Coronary artery (tissue), 2 donors: ENCODE measurements at regions not wholly inside any gene's neighbourhood (a gene's known extent, or its start where the extent isn't known, plus 50 kb on each side); places are given as distances from the start of the nearest gene placed in this dataset.

Source experiments
- DNase-seq: peaks from one replicate; pipeline ENCODE4 v3.0.0-alpha.2; 2017; ENCODE audit warnings: low spot score
- H3K27ac ChIP-seq, 2 donors: fragments of 200-600 bp; sonication (generic); one replicate each; pipeline ENCODE4 v1.5.1; 2016 to 2019
- H3K4me3 ChIP-seq: fragments of 200-600 bp; sonication (generic); 2 replicates; pipeline ENCODE4 v1.5.1; 2016; ENCODE audit warnings: mild to moderate bottlenecking, moderate library complexity
- CTCF ChIP-seq: fragments of 200-600 bp; sonication (generic); IDR thresholded peaks from one replicate; pipeline ENCODE4 v1.5.1; 2019; ENCODE audit warnings: antibody characterized with exemption

DNA sequence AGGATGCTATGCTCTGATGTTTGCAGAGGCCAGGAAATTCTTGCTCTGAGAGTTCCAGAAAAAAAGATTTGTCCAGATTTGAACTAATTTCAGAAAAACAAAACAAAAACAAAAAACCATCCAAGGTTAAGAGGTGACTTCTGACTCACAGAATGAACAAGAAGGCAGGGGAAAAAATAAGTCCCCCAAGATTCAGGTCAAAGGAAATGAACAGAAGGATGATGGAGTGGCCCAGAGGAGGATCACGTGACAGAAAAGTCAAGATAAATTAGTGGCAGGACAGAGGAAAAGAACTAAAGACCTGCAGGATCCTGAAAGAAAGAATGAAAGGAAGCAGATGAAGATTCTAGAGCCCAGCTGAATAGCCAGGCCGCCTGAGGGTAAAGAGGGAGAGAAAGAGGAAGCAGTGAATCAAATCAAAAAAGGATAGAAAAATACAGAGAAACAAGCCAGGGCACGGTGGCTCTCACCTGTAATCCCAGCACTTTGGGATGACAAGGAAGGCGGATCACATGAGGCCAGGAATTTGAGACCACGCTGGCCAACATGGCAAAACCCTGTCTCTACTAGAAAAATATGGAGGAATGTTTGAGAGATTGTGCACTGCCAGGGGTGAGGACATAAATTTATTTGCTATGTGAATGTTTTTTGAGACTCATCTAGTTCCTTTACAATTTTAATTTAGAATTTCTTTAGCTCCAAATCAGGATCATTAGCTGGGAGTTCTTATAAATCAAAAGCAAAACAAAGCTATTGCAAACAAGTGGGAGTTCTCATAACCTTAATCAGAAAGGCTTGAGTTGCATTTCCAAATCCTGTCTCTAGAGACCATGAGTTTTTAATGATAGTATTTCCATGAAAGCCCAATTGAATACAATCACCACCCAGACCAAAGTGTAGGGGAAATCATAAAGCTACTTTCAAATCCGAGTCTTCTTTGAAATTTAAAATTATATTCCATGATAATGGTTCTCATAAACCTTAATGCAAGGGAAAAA, 217.1 kb upstream of the PLEKHG7 start:
- Histone ChIP-seq H3K4me3 (no peak overlapping the region), H3K27ac (peak overlapping the region in 1 of 2 donors; percentile 47)
- no peak for TF ChIP-seq CTCF
- DNase-seq = no peak

GRCh38 chr12:92482599-92482998, 220.2 kb upstream of the PLEKHG7 start:
- TF ChIP-seq CTCF = no peak
- no peak overlapping the region for H3K27ac ChIP-seq
- no peak overlapping the region for H3K4me3 ChIP-seq
- DNase-seq = no peak

GRCh38 chr12:92481066-92481465, 221.7 kb upstream of the PLEKHG7 start:
- H3K4me3 ChIP-seq = no peak overlapping the region
- no peak for DNase-seq
- no peak overlapping the region for H3K27ac ChIP-seq
- no peak for TF ChIP-seq CTCF

DNA sequence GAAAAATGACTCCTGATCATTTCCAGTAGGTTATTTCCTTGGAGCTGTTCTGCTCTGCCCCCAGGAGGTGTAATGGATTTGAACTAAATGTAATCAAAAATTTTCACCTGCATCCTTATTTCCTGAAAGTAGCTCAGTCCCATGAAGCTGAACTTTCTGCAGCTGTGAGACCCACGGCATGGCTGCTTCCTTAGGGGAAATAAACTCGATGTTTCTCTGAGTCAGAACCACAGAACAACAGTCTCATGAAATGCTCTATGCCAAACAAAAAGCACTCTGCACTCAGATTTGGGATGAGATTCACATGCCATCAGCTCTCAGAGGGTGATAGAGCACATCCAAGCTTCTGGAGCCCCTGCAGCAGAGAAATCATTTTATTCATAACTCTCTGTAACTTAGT, 224.1 kb upstream of the PLEKHG7 start:
- Histone ChIP-seq H3K27ac (no peak overlapping the region), H3K4me3 (no peak overlapping the region)
- TF ChIP-seq CTCF = no peak
- DNase-seq = no peak

- H3K27ac ChIP-seq = no peak overlapping the region
- DNase-seq = no peak
- H3K4me3 ChIP-seq = no peak overlapping the region
- TF ChIP-seq CTCF = no peak
These were observed 225.9 kb upstream of the PLEKHG7 start for GRCh38 chr12:92476844-92477243.

DNA sequence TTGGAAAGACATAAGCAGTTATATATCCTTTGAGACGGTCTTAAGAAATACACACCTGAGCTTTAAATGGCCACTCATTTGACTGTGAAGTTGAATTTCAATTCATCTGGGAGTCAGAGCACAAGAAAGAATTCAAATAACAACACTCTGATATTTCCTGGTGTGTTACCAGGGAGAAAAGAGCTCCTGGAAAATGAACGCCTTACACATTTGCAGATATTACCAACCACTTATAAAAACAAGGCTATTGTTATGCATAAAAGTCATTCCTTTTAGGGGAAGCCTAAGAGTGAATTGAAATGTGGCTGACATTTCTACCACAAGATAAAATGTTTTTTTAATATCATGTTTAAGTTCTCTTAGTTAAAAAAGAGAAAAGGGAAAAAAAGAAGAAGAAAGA, 229.2 kb upstream of the PLEKHG7 start:
- H3K27ac ChIP-seq = no peak overlapping the region
- TF ChIP-seq CTCF = no peak
- no peak overlapping the region for H3K4me3 ChIP-seq
- no peak for DNase-seq

DNA sequence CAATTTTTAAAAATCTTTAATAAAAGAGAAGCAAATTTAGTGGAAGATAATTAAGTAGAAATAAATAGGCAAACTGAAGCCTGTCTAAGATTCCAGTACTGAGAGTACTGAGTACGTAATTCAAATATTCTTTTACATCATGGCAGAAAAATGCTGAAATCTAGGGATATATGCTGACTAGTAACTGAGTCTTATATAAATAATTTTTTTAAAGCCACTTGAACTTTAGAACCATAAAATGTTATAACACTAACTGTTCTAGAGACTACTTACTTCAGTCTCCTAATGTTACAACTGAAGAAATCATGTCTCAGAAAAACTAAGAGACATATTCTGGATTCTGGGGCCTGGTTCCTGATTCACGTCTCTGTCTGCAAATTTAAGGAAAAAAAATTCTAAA, 230.6 kb upstream of the PLEKHG7 start:
- TF ChIP-seq CTCF = no peak
- no peak for DNase-seq
- no peak overlapping the region for H3K4me3 ChIP-seq
- no peak overlapping the region for H3K27ac ChIP-seq
